A673 (cell line): ENCODE measurements at regions not wholly inside any gene's neighbourhood (a gene's known extent, or its start where the extent isn't known, plus 50 kb on each side); places are given as distances from the start of the nearest gene placed in this dataset.

Source experiments
- BruUV-seq: library from RNA; stranded (reverse); fragments of 400-500 nt; replicated peaks from 2 replicates; lab custom pipeline; 2021; lab: Mats Ljungman, UMichigan
- CTCF ChIA-PET: fragments of 300-600 bp; sonication (Branson Sonifier 250); formaldehyde crosslinking; loops from one replicate; lab custom pipeline; 2022; ENCODE audit warnings: antibody characterized with exemption; lab: Charles Lee
- POLR2A ChIA-PET: fragments of 300-600 bp; sonication (Branson Sonifier 250); formaldehyde crosslinking; loops from one replicate; lab custom pipeline; 2022; ENCODE audit warnings: antibody characterized with exemption; ENCODE audit not compliant: low non-redundant PET; lab: Charles Lee
- DNase-seq: peaks from one replicate; pipeline ENCODE4 v3.0.0-alpha.2; 2015; ENCODE audit warnings: low spot score
- H3K27ac ChIP-seq: fragments of 200-600 bp; sonication (generic); 2 replicates; pipeline ENCODE4 v1.5.1; 2016; ENCODE audit warnings: mixed run types, low read depth, mild to moderate bottlenecking, mixed read lengths, antibody characterized with exemption, low read length; ENCODE audit not compliant: poor library complexity, severe bottlenecking
- H3K27me3 ChIP-seq: fragments of 200-600 bp; sonication (generic); replicated peaks from 2 replicates; pipeline ENCODE4 v1.6.1; 2017; ENCODE audit warnings: mixed run types, low read depth, mild to moderate bottlenecking, mixed read lengths, antibody characterized with exemption, low read length; ENCODE audit not compliant: insufficient read depth, poor library complexity
- H3K36me3 ChIP-seq: fragments of 200-600 bp; sonication (generic); 2 replicates; pipeline ENCODE4 v1.6.1; 2016; ENCODE audit warnings: mixed run types, mild to moderate bottlenecking, mixed read lengths, antibody characterized with exemption, low read length; ENCODE audit not compliant: insufficient read depth, poor library complexity, severe bottlenecking
- H3K4me1 ChIP-seq: fragments of 200-600 bp; sonication (generic); 2 replicates; pipeline ENCODE4 v1.6.1; 2017; ENCODE audit warnings: mixed run types, mild to moderate bottlenecking, mixed read lengths, antibody characterized with exemption, low read length; ENCODE audit not compliant: insufficient read depth, poor library complexity, severe bottlenecking
- H3K4me3 ChIP-seq: fragments of 200-600 bp; sonication (generic); 2 replicates; pipeline ENCODE4 v1.5.1; 2016; ENCODE audit warnings: low read depth, mixed run types, mild to moderate bottlenecking, mixed read lengths, low read length; ENCODE audit not compliant: poor library complexity, severe bottlenecking
- H3K9me3 ChIP-seq: fragments of 200-600 bp; sonication (generic); 2 replicates; pipeline ENCODE4 v1.6.1; 2016; ENCODE audit warnings: mixed run types, low read depth, mild to moderate bottlenecking, mixed read lengths, antibody characterized with exemption, low read length; ENCODE audit not compliant: poor library complexity, severe bottlenecking
- CTCF ChIP-seq: fragments of 300-800, 200-600 bp; sonication (generic); conservative IDR thresholded peaks from 2 replicates; pipeline ENCODE4 v1.5.1; 2017; ENCODE audit warnings: low read depth, mild to moderate bottlenecking, antibody characterized with exemption, low read length, moderate library complexity, mixed read lengths
- EZH2 ChIP-seq: fragments of 200-600 bp; sonication (generic); IDR thresholded peaks from 2 replicates; pipeline ENCODE4 v1.6.1; 2017; ENCODE audit warnings: borderline replicate concordance, low read depth, mild to moderate bottlenecking, mixed read lengths, antibody characterized with exemption, low read length; ENCODE audit not compliant: poor library complexity, severe bottlenecking
- intact Hi-C: fragments of 100-400 bp; cut with micrococcal nuclease; formaldehyde crosslinking; loops from one replicate; pipeline ENCODE4 v1.10.0; 2022; ENCODE audit not compliant: unreplicated experiment

DNA sequence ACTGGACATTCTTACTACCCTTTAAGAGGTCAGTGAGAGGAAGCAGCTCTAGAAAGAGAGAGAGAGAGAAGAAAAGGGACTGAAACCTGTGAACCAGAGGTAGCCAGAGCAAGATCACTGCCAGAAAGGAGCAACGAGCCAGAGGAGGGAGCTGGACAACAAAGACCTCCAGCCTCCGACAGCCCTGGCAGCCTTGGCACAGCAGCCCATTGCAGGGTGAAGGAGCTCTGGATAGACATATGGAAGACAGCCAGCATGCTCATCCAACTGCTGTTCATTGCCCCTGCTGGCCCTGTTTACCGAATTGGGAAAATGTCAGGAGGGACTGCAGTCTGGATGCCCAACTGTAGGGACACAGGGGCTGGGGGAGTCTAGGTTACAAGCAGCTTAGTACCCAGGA is 228.4 kb upstream of the SLC35G4 start:
- no peaks in the 10 kb centered on the region for H3K4me1 ChIP-seq
- CTCF ChIA-PET = no interaction called here
- H3K9me3 ChIP-seq = no peaks in the 10 kb centered on the region
- POLR2A ChIA-PET = no interaction called here
- no peaks in the 10 kb centered on the region for H3K36me3 ChIP-seq
- no peak overlapping the region for H3K27ac ChIP-seq
- H3K27me3 ChIP-seq = peaks cover 11% of the 10 kb centered on the region
- DNase-seq = no peak
- intact Hi-C loops = no loop called here
- BruUV-seq = no TSS peak
- no peak overlapping the region for H3K4me3 ChIP-seq
- TF ChIP-seq CTCF = no peak
- TF ChIP-seq EZH2 = no peak

- CTCF ChIA-PET = no interaction called here
- Histone ChIP-seq H3K4me1 (no peaks in the 10 kb centered on the region), H3K9me3 (no peaks in the 10 kb centered on the region), H3K36me3 (no peaks in the 10 kb centered on the region), H3K27ac (no peak overlapping the region), H3K27me3 (peaks cover 19% of the 10 kb centered on the region), H3K4me3 (no peak overlapping the region)
- intact Hi-C loops = no loop called here
- no TSS peak for BruUV-seq
- DNase-seq = no peak
- POLR2A ChIA-PET = no interaction called here
- no peak for TF ChIP-seq EZH2
- no peak for TF ChIP-seq CTCF
These were observed 229.7 kb upstream of the SLC35G4 start for GRCh38 chr18:11379660-11380059.

DNA sequence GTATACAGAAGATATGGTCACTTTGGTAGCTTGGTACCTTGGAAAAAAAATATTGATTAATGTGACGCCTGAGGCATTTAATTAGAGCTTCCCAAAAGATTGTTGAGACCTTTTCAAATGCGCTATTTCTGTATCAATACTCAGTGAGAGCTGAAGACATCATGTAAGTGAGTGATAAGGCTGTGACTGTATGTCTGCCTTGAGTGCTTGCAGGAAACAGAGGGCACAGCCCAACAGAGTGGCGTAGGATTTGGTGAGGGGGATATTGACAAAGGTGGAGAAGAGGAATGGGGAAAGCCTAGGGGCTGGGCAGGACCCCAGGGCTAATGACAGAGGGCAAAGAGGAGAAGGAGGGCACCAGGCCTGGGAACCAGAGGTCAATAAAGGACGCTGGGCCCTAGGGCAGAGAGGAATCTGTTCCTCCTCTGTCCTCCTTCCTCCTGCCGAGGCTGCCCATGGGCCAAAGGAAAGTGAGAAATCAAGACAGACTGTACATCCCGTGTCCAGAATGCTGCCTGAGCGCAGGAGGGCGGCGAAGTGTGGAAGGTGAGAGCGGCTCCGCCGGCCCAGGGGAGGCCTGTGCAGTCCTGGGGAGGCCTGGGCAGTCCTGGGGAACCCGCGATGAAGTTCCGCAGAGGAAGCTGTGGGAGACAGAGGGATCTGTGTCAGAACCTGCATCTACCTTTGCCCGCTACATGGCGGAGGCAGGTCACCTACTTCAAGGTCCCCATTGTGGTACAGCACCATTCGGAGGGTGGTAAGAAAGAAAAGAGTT is 228.6 kb upstream of the PIEZO2 start:
- no TSS peak for BruUV-seq
- H3K9me3 ChIP-seq = no peaks in the 10 kb centered on the region
- intact Hi-C loops = no loop called here
- CTCF ChIA-PET = no interaction called here
- no peaks in the 10 kb centered on the region for H3K36me3 ChIP-seq
- H3K27ac ChIP-seq = no peak overlapping the region
- H3K27me3 ChIP-seq = peaks cover 27% of the 10 kb centered on the region
- no peak overlapping the region for H3K4me3 ChIP-seq
- H3K4me1 ChIP-seq = no peaks in the 10 kb centered on the region
- POLR2A ChIA-PET = no interaction called here
- DNase-seq = no peak
- TF ChIP-seq CTCF = no peak
- no peak for TF ChIP-seq EZH2
